HepG2 (cell line): ENCODE measurements at regions not wholly inside any gene's neighbourhood (a gene's known extent, or its start where the extent isn't known, plus 50 kb on each side); places are given as distances from the start of the nearest gene placed in this dataset.
A peak's percentile ranks its signal among the peaks of the same experiment; 100 is the strongest.

ENCODE experiments used
- ATF7-NPFF ChIP-seq: sonication (generic); formaldehyde crosslinking; IDR thresholded peaks from 2 replicates; pipeline ENCODE4 v1.8.1; 2023; ENCODE audit warnings: mild to moderate bottlenecking, low read depth, missing genetic modification reagents, moderate library complexity
- FOSL1 ChIP-seq: sonication (generic); formaldehyde crosslinking; IDR thresholded peaks from 2 replicates; pipeline ENCODE4 v1.9.0; 2021; ENCODE audit warnings: missing genetic modification reagents, borderline replicate concordance
- FOXA1 ChIP-seq, 2 experiments: fragments of 450-650 bp in 1 of 2; sonication (generic) in 1 of 2; formaldehyde crosslinking in 1 of 2; IDR thresholded peaks; 2 replicates each; pipeline versions ENCODE4 v1.4.0 to v1.6.1; 2016 to 2020; ENCODE audit warnings: missing genetic modification reagents in 1 of 2
- GFI1 ChIP-seq: sonication (generic); formaldehyde crosslinking; IDR thresholded peaks from 2 replicates; pipeline ENCODE4 v1.5.0; 2020; ENCODE audit warnings: missing genetic modification reagents, mild to moderate bottlenecking, borderline replicate concordance
- HDAC6 ChIP-seq: fragments of 200-600 bp; sonication (generic); IDR thresholded peaks from 2 replicates; pipeline ENCODE4 v1.7.0; 2017; ENCODE audit warnings: mild to moderate bottlenecking, antibody characterized with exemption, low read length, low read depth
- HMG20A ChIP-seq: IDR thresholded peaks from 2 replicates; pipeline ENCODE4 v1.6.1; 2016; ENCODE audit warnings: borderline replicate concordance
- KAT8 ChIP-seq: IDR thresholded peaks from 2 replicates; pipeline ENCODE4 v1.6.1; 2016; ENCODE audit warnings: missing genetic modification reagents, missing compliant biosample characterization
- MBNL3 ChIP-seq: fragments of 250-450 bp; sonication (Bioruptor Pico); conservative IDR thresholded peaks from 2 replicates; pipeline ENCODE4 v1.8.0; 2022; ENCODE audit warnings: mild to moderate bottlenecking, inconsistent platforms
- MED1 ChIP-seq: sonication (generic); formaldehyde crosslinking; IDR thresholded peaks from 2 replicates; pipeline ENCODE4 v1.4.0; 2020; ENCODE audit warnings: missing genetic modification reagents
- MEF2D ChIP-seq: sonication (generic); formaldehyde crosslinking; IDR thresholded peaks from 2 replicates; pipeline ENCODE4 v1.5.1; 2020; ENCODE audit warnings: mild to moderate bottlenecking, missing genetic modification reagents
- MXI1 ChIP-seq: IDR thresholded peaks from 3 replicates; pipeline ENCODE4 v1.6.1; 2012; ENCODE audit warnings: low read depth, low read length, inconsistent platforms, borderline replicate concordance
- NONO ChIP-seq, 2 experiments: fragments of 450-650 bp in 1 of 2; sonication (generic) in 1 of 2; formaldehyde crosslinking in 1 of 2; IDR thresholded peaks in 1 of 2; conservative IDR thresholded peaks in 1 of 2; 2 replicates each; pipeline versions ENCODE4 v1.6.1 to v1.8.0; 2017 to 2022; ENCODE audit warnings: mild to moderate bottlenecking in 1 of 2, missing genetic modification reagents in 1 of 2, moderate library complexity in 1 of 2
- RXRA ChIP-seq: sonication (generic); formaldehyde crosslinking; IDR thresholded peaks from 2 replicates; pipeline ENCODE4 v1.5.1; 2020; ENCODE audit warnings: missing genetic modification reagents
- SALL1 ChIP-seq: sonication (generic); formaldehyde crosslinking; IDR thresholded peaks from 2 replicates; pipeline ENCODE4 v1.8.0; 2022; ENCODE audit warnings: mild to moderate bottlenecking, missing genetic modification reagents
- SNAI1 ChIP-seq: sonication (generic); formaldehyde crosslinking; IDR thresholded peaks from 2 replicates; pipeline ENCODE4 v1.5.0; 2020; ENCODE audit warnings: mild to moderate bottlenecking, missing genetic modification reagents, borderline replicate concordance
- SP4 ChIP-seq: sonication (generic); formaldehyde crosslinking; IDR thresholded peaks from 2 replicates; pipeline ENCODE4 v1.8.1; 2023; ENCODE audit warnings: mild to moderate bottlenecking, missing genetic modification reagents
- TCF12 ChIP-seq, 2 experiments: fragments of 450-650 bp in 1 of 2; sonication (generic) in 1 of 2; formaldehyde crosslinking in 1 of 2; IDR thresholded peaks; 2 replicates each; pipeline versions ENCODE4 v1.6.1 to v1.8.0; 2017 to 2022; ENCODE audit warnings: antibody characterized with exemption in 1 of 2, mild to moderate bottlenecking in 1 of 2, missing genetic modification reagents in 1 of 2, moderate library complexity in 1 of 2
- TFE3 ChIP-seq: IDR thresholded peaks from 2 replicates; pipeline ENCODE4 v1.6.1; 2016
- ZFP1 ChIP-seq: IDR thresholded peaks from 2 replicates; pipeline ENCODE4 v1.6.1; 2016
- ZNF24 ChIP-seq: fragments of 450-650 bp; IDR thresholded peaks from 2 replicates; pipeline ENCODE4 v1.6.1; 2017; ENCODE audit warnings: antibody characterized with exemption, mild to moderate bottlenecking
- ZNF430 ChIP-seq: sonication (generic); formaldehyde crosslinking; IDR thresholded peaks from 2 replicates; pipeline ENCODE4 v1.9.0; 2021; ENCODE audit warnings: mild to moderate bottlenecking, missing genetic modification reagents
- ZNF629 ChIP-seq: sonication (generic); formaldehyde crosslinking; conservative IDR thresholded peaks from 2 replicates; pipeline ENCODE4 v1.5.0; 2020; ENCODE audit warnings: missing genetic modification reagents
- ZNF772 ChIP-seq: sonication (generic); formaldehyde crosslinking; IDR thresholded peaks from 2 replicates; pipeline ENCODE4 v1.5.0; 2020; ENCODE audit warnings: mild to moderate bottlenecking, missing genetic modification reagents
- ZSCAN5A ChIP-seq: sonication (generic); formaldehyde crosslinking; IDR thresholded peaks from 2 replicates; pipeline ENCODE4 v1.8.0; 2022; ENCODE audit warnings: mild to moderate bottlenecking, missing genetic modification reagents, borderline replicate concordance
- TF ChIP-seq, protein P1 (sequence below): IDR thresholded peaks from 2 replicates; pipeline ENCODE4 v1.6.1; 2018; ENCODE audit warnings: missing genetic modification reagents
- TF ChIP-seq, protein P2 (sequence below): IDR thresholded peaks from 2 replicates; pipeline ENCODE4 v1.6.1; 2018; ENCODE audit warnings: missing genetic modification reagents, mild to moderate bottlenecking, missing compliant biosample characterization

DNA sequence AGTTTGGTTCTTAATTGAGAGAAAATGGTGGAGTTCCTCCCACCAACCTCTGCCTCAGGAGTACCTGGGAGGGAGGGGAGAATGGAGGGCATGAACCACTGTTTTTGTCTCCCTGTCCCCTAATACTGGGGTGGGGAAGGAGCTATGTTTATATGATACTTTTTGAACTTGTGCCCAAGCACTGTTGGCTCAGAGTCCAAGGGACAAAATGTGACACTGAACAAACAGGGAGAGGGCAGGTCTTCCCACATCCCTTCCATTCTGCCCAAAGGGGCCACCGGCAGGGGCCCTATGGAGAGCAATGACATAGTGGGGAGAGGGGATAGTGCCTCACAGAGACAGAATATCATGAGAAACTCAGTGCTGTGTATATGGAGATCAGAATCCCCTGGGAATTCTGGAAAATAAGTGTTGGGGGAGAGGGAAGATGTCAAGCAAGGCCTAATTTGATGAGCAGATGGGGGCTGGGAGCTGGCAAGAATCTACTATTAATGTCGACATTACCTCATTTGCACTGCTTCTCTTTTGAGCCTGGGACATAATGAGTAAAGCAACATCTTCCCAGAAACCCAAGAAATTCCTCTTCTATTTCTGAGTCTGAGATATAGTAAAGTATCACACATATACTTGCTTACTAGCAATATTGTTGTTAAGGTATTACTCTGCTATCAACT is 180.6 kb downstream of the CYP26A1 start (continued):
- TF ChIP-seq NONO (IDR thresholded peaks at IDR 0.05) (no peak), NONO (CRISPR knock-in tag; conservative IDR thresholded peaks at IDR 0.05) (peak; percentile 62), ATF7-NPFF (no peak), ZNF430 (CRISPR knock-in tag) (no peak), ZNF629 (CRISPR knock-in tag) (peak; percentile 38; the same call in 1 of the 2 replicates), MEF2D (CRISPR knock-in tag) (peak; percentile 62), SALL1 (CRISPR knock-in tag) (peak; percentile 96), MXI1 (no peak), ZSCAN5A (no peak; the same call in 1 of the 2 replicates), MBNL3 (CRISPR knock-in tag) (no peak), ZNF772 (peak; percentile 39; the same call in 1 of the 2 replicates), ZNF24 (no peak), HDAC6 (no peak), TFE3 (peak; percentile 83), SNAI1 (CRISPR knock-in tag) (no peak), FOSL1 (no peak), TCF12 (IDR thresholded peaks at IDR 0.05) (no peak), TCF12 (CRISPR knock-in tag; IDR thresholded peaks at IDR 0.05) (no peak), HMG20A (CRISPR knock-in tag) (peak; percentile 78; the same call in 1 of the 2 replicates), FOXA1 (IDR thresholded peaks at IDR 0.05) (no peak), FOXA1 (CRISPR knock-in tag; IDR thresholded peaks at IDR 0.05) (peak; percentile 90), GFI1 (CRISPR knock-in tag) (peak; percentile 53; the same call in 1 of the 2 replicates), ZFP1 (CRISPR knock-in tag) (0 out of 2 replicates have a peak, but pooled peaks have one; percentile 40), RXRA (CRISPR knock-in tag) (peak; percentile 27; the same call in 1 of the 2 replicates), MED1 (CRISPR knock-in tag) (peak; percentile 81), SP4 (0 out of 2 replicates have a peak, but pooled peaks have one; percentile 23), KAT8 (CRISPR knock-in tag) (peak; percentile 53; the same call in 1 of the 2 replicates)
- TF ChIP-seq, protein P1, sequence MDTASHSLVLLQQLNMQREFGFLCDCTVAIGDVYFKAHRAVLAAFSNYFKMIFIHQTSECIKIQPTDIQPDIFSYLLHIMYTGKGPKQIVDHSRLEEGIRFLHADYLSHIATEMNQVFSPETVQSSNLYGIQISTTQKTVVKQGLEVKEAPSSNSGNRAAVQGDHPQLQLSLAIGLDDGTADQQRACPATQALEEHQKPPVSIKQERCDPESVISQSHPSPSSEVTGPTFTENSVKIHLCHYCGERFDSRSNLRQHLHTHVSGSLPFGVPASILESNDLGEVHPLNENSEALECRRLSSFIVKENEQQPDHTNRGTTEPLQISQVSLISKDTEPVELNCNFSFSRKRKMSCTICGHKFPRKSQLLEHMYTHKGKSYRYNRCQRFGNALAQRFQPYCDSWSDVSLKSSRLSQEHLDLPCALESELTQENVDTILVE (CRISPR knock-in tag) = 0 out of 2 replicates have a peak, but pooled peaks have one; percentile 23
- TF ChIP-seq, protein P2, sequence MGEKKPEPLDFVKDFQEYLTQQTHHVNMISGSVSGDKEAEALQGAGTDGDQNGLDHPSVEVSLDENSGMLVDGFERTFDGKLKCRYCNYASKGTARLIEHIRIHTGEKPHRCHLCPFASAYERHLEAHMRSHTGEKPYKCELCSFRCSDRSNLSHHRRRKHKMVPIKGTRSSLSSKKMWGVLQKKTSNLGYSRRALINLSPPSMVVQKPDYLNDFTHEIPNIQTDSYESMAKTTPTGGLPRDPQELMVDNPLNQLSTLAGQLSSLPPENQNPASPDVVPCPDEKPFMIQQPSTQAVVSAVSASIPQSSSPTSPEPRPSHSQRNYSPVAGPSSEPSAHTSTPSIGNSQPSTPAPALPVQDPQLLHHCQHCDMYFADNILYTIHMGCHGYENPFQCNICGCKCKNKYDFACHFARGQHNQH (CRISPR knock-in tag) = peak; percentile 52; the same call in 1 of the 2 replicates
